Ascending aorta (tissue), 2 donors: ENCODE measurements at regions not wholly inside any gene's neighbourhood (a gene's known extent, or its start where the extent isn't known, plus 50 kb on each side); places are given as distances from the start of the nearest gene placed in this dataset.
A peak's percentile ranks its signal among the peaks of the same experiment; 100 is the strongest.

ENCODE experiments used
- DNase-seq, 2 donors: peaks; one replicate each; pipeline ENCODE4 v3.0.0-alpha.2; 2019; ENCODE audit warnings: low spot score in 2 of 2
- H3K27ac ChIP-seq, 2 donors: fragments of 200-600 bp; sonication (generic); one replicate each; pipeline ENCODE4 v1.5.1; 2016 to 2017; ENCODE audit warnings: mild to moderate bottlenecking in 1 of 2
- H3K27me3 ChIP-seq: fragments of 200-600 bp; sonication (generic); one replicate; pipeline ENCODE4 v1.5.1; 2017
- H3K36me3 ChIP-seq, 2 donors: fragments of 200-600 bp; sonication (generic); one replicate each; pipeline ENCODE4 v1.5.1; 2016
- H3K4me1 ChIP-seq, 2 donors: fragments of 200-600 bp; sonication (generic); one replicate each; pipeline ENCODE4 v1.5.1; 2016 to 2017; ENCODE audit warnings: mild to moderate bottlenecking in 1 of 2
- H3K4me3 ChIP-seq, 2 donors: fragments of 200-600 bp; sonication (generic); one replicate each; pipeline ENCODE4 v1.5.1; 2016 to 2017; ENCODE audit warnings: mild to moderate bottlenecking in 1 of 2
- H3K9me3 ChIP-seq, 2 donors: fragments of 200-600 bp; sonication (generic); one replicate each; pipeline ENCODE4 v1.5.1; 2016
- intact Hi-C: fragments of 100-400 bp; cut with DNase I; formaldehyde crosslinking; loops from one replicate; pipeline ENCODE4 v1.15.1; 2023
- TF ChIP-seq, protein P1 (sequence below), 3 experiments: fragments of 200-600 bp in 2 of 3; fragments of 450-650 bp in 1 of 3; sonication (generic) in 2 of 3; IDR thresholded peaks; one replicate each; pipeline ENCODE4 v1.5.1; 2016 to 2019; ENCODE audit warnings: antibody characterized with exemption in 3 of 3, mild to moderate bottlenecking in 1 of 3, moderate library complexity in 1 of 3

- intact Hi-C loops: no loop called here
- Histone ChIP-seq H3K27ac (no peak overlapping the region), H3K27me3 (no peaks in the 10 kb centered on the region), H3K36me3 (no peaks in the 10 kb centered on the region), H3K4me3 (no peak overlapping the region), H3K9me3 (no peaks in the 10 kb centered on the region), H3K4me1 (no peaks in the 10 kb centered on the region)
- TF ChIP-seq, protein P1, sequence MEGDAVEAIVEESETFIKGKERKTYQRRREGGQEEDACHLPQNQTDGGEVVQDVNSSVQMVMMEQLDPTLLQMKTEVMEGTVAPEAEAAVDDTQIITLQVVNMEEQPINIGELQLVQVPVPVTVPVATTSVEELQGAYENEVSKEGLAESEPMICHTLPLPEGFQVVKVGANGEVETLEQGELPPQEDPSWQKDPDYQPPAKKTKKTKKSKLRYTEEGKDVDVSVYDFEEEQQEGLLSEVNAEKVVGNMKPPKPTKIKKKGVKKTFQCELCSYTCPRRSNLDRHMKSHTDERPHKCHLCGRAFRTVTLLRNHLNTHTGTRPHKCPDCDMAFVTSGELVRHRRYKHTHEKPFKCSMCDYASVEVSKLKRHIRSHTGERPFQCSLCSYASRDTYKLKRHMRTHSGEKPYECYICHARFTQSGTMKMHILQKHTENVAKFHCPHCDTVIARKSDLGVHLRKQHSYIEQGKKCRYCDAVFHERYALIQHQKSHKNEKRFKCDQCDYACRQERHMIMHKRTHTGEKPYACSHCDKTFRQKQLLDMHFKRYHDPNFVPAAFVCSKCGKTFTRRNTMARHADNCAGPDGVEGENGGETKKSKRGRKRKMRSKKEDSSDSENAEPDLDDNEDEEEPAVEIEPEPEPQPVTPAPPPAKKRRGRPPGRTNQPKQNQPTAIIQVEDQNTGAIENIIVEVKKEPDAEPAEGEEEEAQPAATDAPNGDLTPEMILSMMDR (IDR thresholded peaks at IDR 0.05): no peak
- DNase-seq: no peak
Measured at GRCh38 chr1:165134431-165134830, 222.1 kb downstream of the LMX1A start.

GRCh38 chr1:165129568-165130164 is 226.8 kb downstream of the LMX1A start:
- intact Hi-C loops: no loop called here
- H3K27ac ChIP-seq: no peak overlapping the region
- DNase-seq: no peak
- H3K27me3 ChIP-seq: no peaks in the 10 kb centered on the region
- H3K4me3 ChIP-seq: no peak overlapping the region
- H3K36me3 ChIP-seq: no peaks in the 10 kb centered on the region
- H3K9me3 ChIP-seq: no peaks in the 10 kb centered on the region
- no peaks in the 10 kb centered on the region for H3K4me1 ChIP-seq
- TF ChIP-seq, protein P1 (IDR thresholded peaks at IDR 0.05): peak in 1 of 3 experiments; percentile 29

DNA sequence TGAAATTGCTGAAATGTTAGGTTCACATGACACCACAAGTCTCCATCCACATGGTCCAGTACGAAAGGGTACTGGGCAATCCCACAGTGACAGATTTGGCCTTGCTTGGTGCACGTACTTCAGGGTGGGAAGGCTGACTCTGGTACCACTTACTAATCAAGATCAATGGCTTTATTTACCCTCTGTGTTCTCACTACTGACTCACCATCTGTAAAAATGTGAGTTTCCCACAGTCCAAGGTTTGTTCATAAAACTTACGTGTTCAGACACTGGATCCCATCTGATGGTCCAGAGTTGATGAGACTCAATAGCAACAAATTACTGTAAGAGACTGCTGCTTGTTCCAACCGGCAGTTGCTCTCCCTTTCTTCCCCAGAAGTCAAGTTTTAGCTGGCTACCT is 231.7 kb downstream of the LMX1A start:
- no peaks in the 10 kb centered on the region for H3K9me3 ChIP-seq
- intact Hi-C loops: no loop called here
- TF ChIP-seq, protein P1 (IDR thresholded peaks at IDR 0.05): no peak

GRCh38 chr1:165119086-165119485 is 237.4 kb downstream of the LMX1A start:
- no peak overlapping the region for H3K4me3 ChIP-seq
- intact Hi-C loops: no loop called here

More for the DNA sequence above, 231.7 kb downstream of the LMX1A start:
- Histone ChIP-seq H3K4me1 (no peaks in the 10 kb centered on the region), H3K27ac (no peak overlapping the region), H3K36me3 (no peaks in the 10 kb centered on the region), H3K4me3 (no peak overlapping the region), H3K27me3 (no peaks in the 10 kb centered on the region)
- DNase-seq: no peak

DNA sequence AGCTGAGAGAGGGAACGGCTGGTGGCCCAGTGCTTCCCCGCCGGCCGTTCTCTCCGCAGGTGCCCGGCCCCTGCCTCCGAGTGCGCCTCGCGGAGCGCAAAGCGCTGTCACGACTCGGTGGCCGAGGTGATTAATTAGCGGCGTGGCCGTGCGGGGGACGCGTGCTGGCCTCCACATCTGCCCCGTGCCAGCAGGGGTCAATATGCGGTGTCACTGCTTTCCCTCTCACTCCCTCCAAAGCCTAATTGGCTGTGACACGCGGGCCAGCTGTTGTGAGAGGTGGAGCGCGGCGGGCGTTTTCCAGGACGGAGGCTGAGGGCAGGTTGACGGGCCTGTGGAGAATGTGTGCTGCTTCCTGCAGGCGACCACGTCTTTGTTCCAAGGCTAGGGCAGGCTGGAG is 239.0 kb downstream of the LMX1A start:
- Histone ChIP-seq H3K9me3 (no peaks in the 10 kb centered on the region), H3K27me3 (no peaks in the 10 kb centered on the region), H3K36me3 (no peaks in the 10 kb centered on the region), H3K27ac (no peak overlapping the region), H3K4me3 (no peak overlapping the region), H3K4me1 (no peaks in the 10 kb centered on the region)
- intact Hi-C loops: no loop called here
- TF ChIP-seq, protein P1 (IDR thresholded peaks at IDR 0.05): no peak
- no peak for DNase-seq

More at GRCh38 chr1:165119086-165119485, 237.4 kb downstream of the LMX1A start:
- H3K36me3 ChIP-seq: no peaks in the 10 kb centered on the region
- no peaks in the 10 kb centered on the region for H3K27me3 ChIP-seq
- H3K4me1 ChIP-seq: no peaks in the 10 kb centered on the region
- no peaks in the 10 kb centered on the region for H3K9me3 ChIP-seq
- TF ChIP-seq, protein P1 (IDR thresholded peaks at IDR 0.05): no peak
- no peak overlapping the region for H3K27ac ChIP-seq
- DNase-seq: no peak

DNA sequence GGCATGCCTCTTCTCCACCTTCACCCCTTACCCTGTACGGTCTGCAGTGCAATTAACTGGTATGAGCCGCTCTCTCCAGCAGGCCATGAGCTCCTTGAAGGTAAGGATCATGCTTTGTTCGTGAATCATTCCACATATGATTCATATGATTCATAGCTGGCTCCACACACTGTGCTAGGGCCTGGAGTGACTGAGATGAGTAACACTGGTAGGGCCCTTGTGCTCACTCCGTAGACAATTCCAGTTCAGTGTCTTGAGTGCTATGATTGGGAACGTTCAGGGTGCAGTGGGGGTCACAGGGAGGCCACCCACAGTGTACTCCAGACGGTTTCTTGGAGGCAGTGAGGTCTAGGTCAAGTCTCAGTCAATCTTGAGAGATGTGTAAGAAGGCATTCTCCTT is 239.8 kb downstream of the LMX1A start:
- Histone ChIP-seq H3K4me1 (no peaks in the 10 kb centered on the region), H3K36me3 (no peaks in the 10 kb centered on the region), H3K27me3 (no peaks in the 10 kb centered on the region), H3K4me3 (no peak overlapping the region), H3K9me3 (no peaks in the 10 kb centered on the region), H3K27ac (no peak overlapping the region)
- DNase-seq: no peak
- TF ChIP-seq, protein P1 (IDR thresholded peaks at IDR 0.05): no peak
- intact Hi-C loops: no loop called here
